ENCODE measurements at regions not wholly inside any gene's neighbourhood (a gene's known extent, or its start where the extent isn't known, plus 50 kb on each side); places are given as distances from the start of the nearest gene placed in this dataset.

GRCh38 chr13:56907766-56908165 lies 233.0 kb upstream of the PRR20A start:
- no peak for TF ChIP-seq CTCF (IDR thresholded peaks at IDR 0.05; ENCODE audit: low read depth, low read length, missing control alignments)
- DNase-seq: no peak
- no peaks in the 10 kb centered on the region for H3K27me3 ChIP-seq (replicated peaks)
- in situ Hi-C loops (cut with HindIII; ENCODE audit: low pct_ligation_motif_present, low sequenced_read_pairs): no loop called here
- no peak overlapping the region for H3K27ac ChIP-seq
- H3K36me3 ChIP-seq (replicated peaks): no peaks in the 10 kb centered on the region
- H3K4me3 ChIP-seq (ENCODE audit: low read depth, low read length): no peak overlapping the region

GRCh38 chr13:56909896-56910600 lies 230.7 kb upstream of the PRR20A start:
- no peak for DNase-seq
- in situ Hi-C loops (cut with HindIII; ENCODE audit: low pct_ligation_motif_present, low sequenced_read_pairs): no loop called here
- no peak overlapping the region for H3K27ac ChIP-seq

GRCh38 chr13:56917966-56918365 lies 222.8 kb upstream of the PRR20A start:
- no peak for DNase-seq
- H3K27me3 ChIP-seq (replicated peaks): no peaks in the 10 kb centered on the region
- TF ChIP-seq CTCF (IDR thresholded peaks at IDR 0.05; ENCODE audit: low read depth, low read length, missing control alignments): no peak
- H3K36me3 ChIP-seq (replicated peaks): no peaks in the 10 kb centered on the region
- no peak overlapping the region for H3K27ac ChIP-seq
- H3K4me3 ChIP-seq (ENCODE audit: low read depth, low read length): no peak overlapping the region
- in situ Hi-C loops (cut with HindIII; ENCODE audit: low pct_ligation_motif_present, low sequenced_read_pairs): no loop called here

More at GRCh38 chr13:56909896-56910600, 230.7 kb upstream of the PRR20A start:
- Histone ChIP-seq H3K36me3 (replicated peaks) (no peaks in the 10 kb centered on the region), H3K27me3 (replicated peaks) (no peaks in the 10 kb centered on the region), H3K4me3 (ENCODE audit: low read depth, low read length) (no peak overlapping the region)
- TF ChIP-seq CTCF (IDR thresholded peaks at IDR 0.05; ENCODE audit: low read depth, low read length, missing control alignments): no peak

GRCh38 chr13:56923626-56924140 lies 217.0 kb upstream of the PRR20A start:
- TF ChIP-seq CTCF (IDR thresholded peaks at IDR 0.05; ENCODE audit: low read depth, low read length, missing control alignments): no peak
- H3K27me3 ChIP-seq (replicated peaks): no peaks in the 10 kb centered on the region
- H3K27ac ChIP-seq: no peak overlapping the region
- H3K36me3 ChIP-seq (replicated peaks): no peaks in the 10 kb centered on the region
- no peak overlapping the region for H3K4me3 ChIP-seq (ENCODE audit: low read depth, low read length)
- in situ Hi-C loops (cut with HindIII; ENCODE audit: low pct_ligation_motif_present, low sequenced_read_pairs): no loop called here
- DNase-seq: no peak

- DNase-seq: no peak
- no peak overlapping the region for H3K4me3 ChIP-seq (ENCODE audit: low read depth, low read length)
- in situ Hi-C loops (cut with HindIII; ENCODE audit: low pct_ligation_motif_present, low sequenced_read_pairs): no loop called here
- no peak for TF ChIP-seq CTCF (IDR thresholded peaks at IDR 0.05; ENCODE audit: low read depth, low read length, missing control alignments)
- no peak overlapping the region for H3K27ac ChIP-seq
- no peaks in the 10 kb centered on the region for H3K36me3 ChIP-seq (replicated peaks)
- no peaks in the 10 kb centered on the region for H3K27me3 ChIP-seq (replicated peaks)
Observed at GRCh38 chr13:56924401-56924800, 216.3 kb upstream of the PRR20A start.

GRCh38 chr13:56932104-56932503 lies 208.6 kb upstream of the PRR20A start:
- no peak for TF ChIP-seq CTCF (IDR thresholded peaks at IDR 0.05; ENCODE audit: low read depth, low read length, missing control alignments)
- in situ Hi-C loops (cut with HindIII; ENCODE audit: low pct_ligation_motif_present, low sequenced_read_pairs): no loop called here
- H3K27me3 ChIP-seq (replicated peaks): no peaks in the 10 kb centered on the region
- no peak overlapping the region for H3K27ac ChIP-seq
- no peak overlapping the region for H3K4me3 ChIP-seq (ENCODE audit: low read depth, low read length)
- H3K36me3 ChIP-seq (replicated peaks): no peaks in the 10 kb centered on the region
- no peak for DNase-seq
